SK-N-SH treated with all-trans-retinoic acid at 6 μM for 48 hours (cell line): ENCODE measurements at regions not wholly inside any gene's neighbourhood (a gene's known extent, or its start where the extent isn't known, plus 50 kb on each side); places are given as distances from the start of the nearest gene placed in this dataset.

Experiments
- ATAC-seq: fragments of 200-7000 bp; cut with Tn5 transposase; 3 replicates; pipeline ENCODE4 v1.9.1; 2020; ENCODE audit warnings: mild to moderate bottlenecking, moderate library complexity
- ARNTL ChIP-seq: fragments of 450-650 bp; formaldehyde crosslinking; IDR thresholded peaks from 2 replicates; pipeline ENCODE4 v1.5.0; 2020; ENCODE audit warnings: low read depth, mild to moderate bottlenecking, moderate library complexity, borderline replicate concordance
- BACH2 ChIP-seq: fragments of 250-450 bp; sonication (Bioruptor Pico); IDR thresholded peaks from 2 replicates; pipeline ENCODE4 v1.9.0; 2021; ENCODE audit warnings: mild to moderate bottlenecking, borderline replicate concordance
- CREB5 ChIP-seq: fragments of 250-450 bp; sonication (Bioruptor Pico); IDR thresholded peaks from 2 replicates; pipeline ENCODE4 v1.5.1; 2020; ENCODE audit warnings: low read depth, mild to moderate bottlenecking, moderate library complexity
- CSDC2 ChIP-seq: fragments of 250-450 bp; sonication (Bioruptor Pico); IDR thresholded peaks from 2 replicates; pipeline ENCODE4 v1.5.0; 2020; ENCODE audit warnings: mild to moderate bottlenecking, moderate library complexity
- CSRNP3 ChIP-seq: fragments of 250-450 bp; sonication (Bioruptor Pico); IDR thresholded peaks from 2 replicates; pipeline ENCODE4 v1.5.1; 2021; ENCODE audit warnings: mild to moderate bottlenecking, moderate library complexity
- ESRRG ChIP-seq: fragments of 250-450 bp; sonication (Bioruptor Pico); IDR thresholded peaks from 2 replicates; pipeline ENCODE4 v1.6.1; 2021; ENCODE audit warnings: mild to moderate bottlenecking
- GLIS3 ChIP-seq: fragments of 250-450 bp; sonication (Bioruptor Pico); IDR thresholded peaks from 2 replicates; pipeline ENCODE4 v1.5.0; 2020; ENCODE audit warnings: mild to moderate bottlenecking, moderate library complexity
- PATZ1 ChIP-seq: fragments of 250-450 bp; sonication (Bioruptor Pico); IDR thresholded peaks from 2 replicates; pipeline ENCODE4 v1.8.0; 2020; ENCODE audit warnings: mild to moderate bottlenecking, moderate library complexity, borderline replicate concordance
- POU6F1 ChIP-seq: fragments of 250-450 bp; sonication (Bioruptor Pico); IDR thresholded peaks from 2 replicates; pipeline ENCODE4 v1.8.0; 2021; ENCODE audit warnings: low read depth, mild to moderate bottlenecking, moderate library complexity, borderline replicate concordance
- PPARA ChIP-seq: fragments of 250-450 bp; sonication (Bioruptor Pico); IDR thresholded peaks from 2 replicates; pipeline ENCODE4 v1.5.0; 2020; ENCODE audit warnings: mild to moderate bottlenecking, borderline replicate concordance
- RARB ChIP-seq: fragments of 250-450 bp; sonication (Bioruptor Pico); IDR thresholded peaks from 2 replicates; pipeline ENCODE4 v1.8.0; 2021; ENCODE audit warnings: mild to moderate bottlenecking, moderate library complexity
- SNAI2 ChIP-seq: fragments of 250-450 bp; sonication (Bioruptor Pico); IDR thresholded peaks from 2 replicates; pipeline ENCODE4 v1.5.0; 2020; ENCODE audit warnings: mild to moderate bottlenecking, moderate library complexity
- TCF4 ChIP-seq: fragments of 250-450 bp; sonication (Bioruptor Pico); IDR thresholded peaks from 2 replicates; pipeline ENCODE4 v1.8.0; 2021; ENCODE audit warnings: mild to moderate bottlenecking, moderate library complexity, borderline replicate concordance
- TOX ChIP-seq: fragments of 250-450 bp; sonication (Bioruptor Pico); IDR thresholded peaks from 2 replicates; pipeline ENCODE4 v1.8.0; 2021; ENCODE audit warnings: mild to moderate bottlenecking, moderate library complexity, borderline replicate concordance
- TSHZ2 ChIP-seq: fragments of 250-450 bp; sonication (Bioruptor Pico); IDR thresholded peaks from 2 replicates; pipeline ENCODE4 v1.5.0; 2020; ENCODE audit warnings: mild to moderate bottlenecking, moderate library complexity
- ZC3H10 ChIP-seq: fragments of 250-450 bp; sonication (Bioruptor Pico); IDR thresholded peaks from 2 replicates; pipeline ENCODE4 v1.5.1; 2021; ENCODE audit warnings: mild to moderate bottlenecking, moderate library complexity
- ZFP3 ChIP-seq: fragments of 250-450 bp; sonication (Bioruptor Pico); IDR thresholded peaks from 2 replicates; pipeline ENCODE4 v1.5.0; 2020; ENCODE audit warnings: mild to moderate bottlenecking, moderate library complexity
- ZFP30 ChIP-seq: fragments of 450-650 bp; formaldehyde crosslinking; IDR thresholded peaks from 2 replicates; pipeline ENCODE4 v1.5.0; 2022; ENCODE audit warnings: mild to moderate bottlenecking, moderate library complexity
- ZNF565 ChIP-seq: fragments of 450-650 bp; formaldehyde crosslinking; conservative IDR thresholded peaks from 2 replicates; pipeline ENCODE4 v1.5.0; 2020; ENCODE audit warnings: low read depth, mild to moderate bottlenecking, moderate library complexity
- ZNF8 ChIP-seq: fragments of 450-650 bp; formaldehyde crosslinking; IDR thresholded peaks from 2 replicates; pipeline ENCODE4 v1.5.0; 2020; ENCODE audit warnings: mild to moderate bottlenecking, moderate library complexity

- TF ChIP-seq TOX (CRISPR knock-in tag) (no peak), ZFP3 (CRISPR knock-in tag) (no peak), ESRRG (CRISPR knock-in tag) (no peak), RARB (CRISPR knock-in tag) (no peak), TCF4 (no peak)
Observed at GRCh38 chr17:73883175-73883574, 238.9 kb upstream of the SDK2 start (continued).

- TF ChIP-seq ZFP30 (CRISPR knock-in tag), result no peak
- TF ChIP-seq, all 23 proteins: peak for 0
- ATAC-seq, result no peak
Observed at GRCh38 chr17:73887739-73888138, 243.5 kb upstream of the SDK2 start.

GRCh38 chr17:73888862-73889261 lies 244.6 kb upstream of the SDK2 start:
- no peak for ATAC-seq

GRCh38 chr17:73889439-73889838 lies 245.2 kb upstream of the SDK2 start:
- no peak for TF ChIP-seq PPARA (CRISPR knock-in tag)
- no peak for TF ChIP-seq TOX (CRISPR knock-in tag)
- no peak for TF ChIP-seq CSRNP3 (CRISPR knock-in tag)
- no peak for TF ChIP-seq ZNF8 (CRISPR knock-in tag)
- TF ChIP-seq TCF4, result no peak
- no peak for TF ChIP-seq GLIS3
- TF ChIP-seq ZFP3 (CRISPR knock-in tag), result no peak
- no peak for TF ChIP-seq ZFP30 (CRISPR knock-in tag)
- TF ChIP-seq PATZ1 (CRISPR knock-in tag), result no peak
- no peak for TF ChIP-seq CREB5 (CRISPR knock-in tag)
- TF ChIP-seq ZC3H10 (CRISPR knock-in tag), result no peak
- no peak for TF ChIP-seq TSHZ2 (CRISPR knock-in tag)
- no peak for TF ChIP-seq SNAI2 (CRISPR knock-in tag)
- ATAC-seq, result no peak

More at GRCh38 chr17:73888862-73889261, 244.6 kb upstream of the SDK2 start:
- no peak for TF ChIP-seq CSDC2 (CRISPR knock-in tag)
- TF ChIP-seq TCF4, result no peak
- TF ChIP-seq ZNF565 (CRISPR knock-in tag), result no peak
- no peak for TF ChIP-seq SNAI2 (CRISPR knock-in tag)
- no peak for TF ChIP-seq POU6F1
- TF ChIP-seq GLIS3, result no peak
- no peak for TF ChIP-seq ZC3H10 (CRISPR knock-in tag)
- no peak for TF ChIP-seq BACH2 (CRISPR knock-in tag)
- TF ChIP-seq ARNTL (CRISPR knock-in tag), result no peak
